Caco-2 (cell line): ENCODE measurements at regions not wholly inside any gene's neighbourhood (a gene's known extent, or its start where the extent isn't known, plus 50 kb on each side); places are given as distances from the start of the nearest gene placed in this dataset.

Source experiments
- BruUV-seq: library from RNA; stranded (reverse); fragments of 400-500 nt; replicated peaks from 2 replicates; lab custom pipeline; 2021; lab: Mats Ljungman, UMichigan
- CTCF ChIA-PET: fragments of 300-600 bp; sonication (Branson Sonifier 250); formaldehyde crosslinking; loops from one replicate; lab custom pipeline; 2022; ENCODE audit warnings: antibody characterized with exemption; lab: Charles Lee
- POLR2A ChIA-PET: fragments of 300-600 bp; sonication (Branson Sonifier 250); formaldehyde crosslinking; loops from one replicate; lab custom pipeline; 2022; ENCODE audit warnings: antibody characterized with exemption; lab: Charles Lee
- DNase-seq, 2 experiments: peaks; one replicate each; pipeline versions ENCODE4 v3.0.0 to v3.0.0-alpha.2; 2020 to 2022
- H3K27me3 ChIP-seq: replicated peaks from 2 replicates; pipeline ENCODE4 v1.6.0; 2011; ENCODE audit warnings: low read length; ENCODE audit not compliant: control insufficient read depth, insufficient read depth
- H3K36me3 ChIP-seq: 2 replicates; pipeline ENCODE4 v1.5.1; 2011; ENCODE audit warnings: low read length; ENCODE audit not compliant: control insufficient read depth, insufficient read depth
- H3K4me1 ChIP-seq: fragments of 250-450 bp; sonication (Bioruptor Pico); 2 replicates; pipeline ENCODE4 v1.5.1; 2020; ENCODE audit warnings: mild to moderate bottlenecking
- H3K4me3 ChIP-seq: 2 replicates; pipeline ENCODE4 v1.5.1; 2011; ENCODE audit warnings: low read depth, mild to moderate bottlenecking, control low read depth, low read length
- H3K9me3 ChIP-seq: fragments of 250-450 bp; sonication (Bioruptor Pico); 2 replicates; pipeline ENCODE4 v1.5.1; 2020; ENCODE audit warnings: mild to moderate bottlenecking, moderate library complexity
- H3K27ac Mint-ChIP-seq: one replicate; pipeline ENCODE4 v1.8.0; 2022; ENCODE audit warnings: mixed read lengths; ENCODE audit not compliant: unreplicated experiment
- H3K27me3 Mint-ChIP-seq: one replicate; pipeline ENCODE4 v1.8.0; 2022; ENCODE audit warnings: mixed read lengths; ENCODE audit not compliant: insufficient read depth, unreplicated experiment
- H3K36me3 Mint-ChIP-seq: one replicate; pipeline ENCODE4 v1.8.0; 2022; ENCODE audit warnings: mild to moderate bottlenecking, mixed read lengths; ENCODE audit not compliant: insufficient read depth, unreplicated experiment
- H3K4me1 Mint-ChIP-seq: one replicate; pipeline ENCODE4 v1.8.0; 2022; ENCODE audit warnings: low read depth, mixed read lengths; ENCODE audit not compliant: unreplicated experiment
- H3K4me3 Mint-ChIP-seq: one replicate; pipeline ENCODE4 v1.8.0; 2022; ENCODE audit warnings: mild to moderate bottlenecking, moderate library complexity, mixed read lengths; ENCODE audit not compliant: unreplicated experiment
- H3K9me3 Mint-ChIP-seq: one replicate; pipeline ENCODE4 v1.8.0; 2022; ENCODE audit warnings: mixed read lengths; ENCODE audit not compliant: unreplicated experiment
- CTCF ChIP-seq, 2 experiments: fragments of 200-600 bp in 1 of 2; IDR thresholded peaks; 1 replicate in 1 of 2; 2 replicates in 1 of 2; pipeline versions ENCODE4 v1.5.1 to v1.8.0; 2011 to 2022; ENCODE audit warnings: antibody characterized with exemption in 1 of 2, control low read depth in 1 of 2, inconsistent platforms in 1 of 2, low read depth in 1 of 2, low read length in 1 of 2, mild to moderate bottlenecking in 1 of 2, moderate library complexity in 1 of 2; ENCODE audit not compliant: insufficient read depth in 1 of 2, severe bottlenecking in 1 of 2, unreplicated experiment in 1 of 2
- intact Hi-C: fragments of 100-400 bp; cut with micrococcal nuclease; formaldehyde crosslinking; loops from one replicate; pipeline ENCODE4 v1.10.0; 2022; ENCODE audit not compliant: unreplicated experiment

- Histone ChIP-seq H3K36me3 (no peaks in the 10 kb centered on the region), H3K4me3 (no peak overlapping the region), H3K9me3 (no peaks in the 10 kb centered on the region), H3K27me3 (no peaks in the 10 kb centered on the region), H3K4me1 (no peaks in the 10 kb centered on the region)
- Mint-ChIP-seq H3K9me3 (no peaks in the 10 kb centered on the region), H3K4me1 (no peaks in the 10 kb centered on the region), H3K4me3 (no peak overlapping the region), H3K27me3 (no peaks in the 10 kb centered on the region), H3K36me3 (no peaks in the 10 kb centered on the region), H3K27ac (no peak overlapping the region)
- CTCF ChIA-PET, result no interaction called here
- intact Hi-C loops, result no loop called here
- no peak for DNase-seq
- TF ChIP-seq CTCF (IDR thresholded peaks at IDR 0.05; ENCODE audit: insufficient read depth in 1 of 2, low read depth in 1 of 2, low read length in 1 of 2, severe bottlenecking in 1 of 2, unreplicated experiment in 1 of 2), result no peak
- BruUV-seq, result no TSS peak
- POLR2A ChIA-PET, result no interaction called here
Measured at GRCh38 chr7:41334071-41334862, 368.6 kb downstream of the INHBA start.

GRCh38 chr7:41333511-41333910 is 369.4 kb downstream of the INHBA start:
- H3K4me3 Mint-ChIP-seq, result no peak overlapping the region
- Histone ChIP-seq H3K9me3 (no peaks in the 10 kb centered on the region), H3K4me3 (no peak overlapping the region), H3K36me3 (no peaks in the 10 kb centered on the region), H3K27me3 (no peaks in the 10 kb centered on the region), H3K4me1 (no peaks in the 10 kb centered on the region)
- no peak overlapping the region for H3K27ac Mint-ChIP-seq
- CTCF ChIA-PET, result no interaction called here
- H3K9me3 Mint-ChIP-seq, result no peaks in the 10 kb centered on the region
- H3K36me3 Mint-ChIP-seq, result no peaks in the 10 kb centered on the region
- DNase-seq, result no peak
- H3K4me1 Mint-ChIP-seq, result no peaks in the 10 kb centered on the region
- no TSS peak for BruUV-seq
- intact Hi-C loops, result no loop called here
- TF ChIP-seq CTCF (IDR thresholded peaks at IDR 0.05; ENCODE audit: insufficient read depth in 1 of 2, low read depth in 1 of 2, low read length in 1 of 2, severe bottlenecking in 1 of 2, unreplicated experiment in 1 of 2), result no peak
- H3K27me3 Mint-ChIP-seq, result no peaks in the 10 kb centered on the region
- POLR2A ChIA-PET, result no interaction called here

GRCh38 chr7:41331194-41331593 is 371.7 kb downstream of the INHBA start:
- CTCF ChIA-PET, result no interaction called here
- Mint-ChIP-seq H3K36me3 (no peaks in the 10 kb centered on the region), H3K27me3 (no peaks in the 10 kb centered on the region), H3K27ac (no peak overlapping the region), H3K4me3 (no peak overlapping the region), H3K4me1 (no peaks in the 10 kb centered on the region), H3K9me3 (no peaks in the 10 kb centered on the region)
- BruUV-seq, result no TSS peak
- intact Hi-C loops, result no loop called here
- H3K36me3 ChIP-seq, result no peaks in the 10 kb centered on the region
- POLR2A ChIA-PET, result no interaction called here
- H3K27me3 ChIP-seq, result no peaks in the 10 kb centered on the region
- DNase-seq, result no peak
- no peaks in the 10 kb centered on the region for H3K4me1 ChIP-seq
- no peak overlapping the region for H3K4me3 ChIP-seq
- TF ChIP-seq CTCF (IDR thresholded peaks at IDR 0.05; ENCODE audit: insufficient read depth in 1 of 2, low read depth in 1 of 2, low read length in 1 of 2, severe bottlenecking in 1 of 2, unreplicated experiment in 1 of 2), result no peak
- no peaks in the 10 kb centered on the region for H3K9me3 ChIP-seq
